ENCODE measurements at regions not wholly inside any gene's neighbourhood (a gene's known extent, or its start where the extent isn't known, plus 50 kb on each side); places are given as distances from the start of the nearest gene placed in this dataset.

DNA sequence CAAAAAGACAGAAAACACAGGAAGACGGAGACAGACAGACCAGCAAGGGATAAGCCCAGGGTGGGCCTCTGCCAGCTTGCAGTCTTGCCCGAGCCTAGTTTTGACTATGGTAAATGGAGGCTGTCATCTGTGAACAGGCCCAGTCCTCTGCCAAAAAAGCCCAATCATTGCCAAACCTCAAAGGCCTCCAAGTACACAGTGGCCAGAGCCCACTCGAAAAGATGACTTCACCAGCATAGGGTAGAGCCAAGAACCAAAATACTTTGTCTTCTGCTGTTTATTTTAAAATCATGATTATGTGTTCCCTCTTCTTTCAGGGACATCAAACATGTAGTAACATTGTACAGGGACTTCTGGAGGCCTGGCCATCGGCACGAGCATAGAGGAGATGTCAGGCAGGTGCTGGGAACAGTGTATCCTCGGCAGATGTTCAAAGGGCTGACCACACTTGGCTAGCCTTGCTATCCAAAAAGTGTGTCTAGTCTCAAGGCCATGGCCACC lies 66.0 kb downstream of the TTC32 start:
- no peak for DNase-seq (ENCODE audit: low read depth, low spot score)
- POLR2A ChIA-PET, result no interaction called here

DNA sequence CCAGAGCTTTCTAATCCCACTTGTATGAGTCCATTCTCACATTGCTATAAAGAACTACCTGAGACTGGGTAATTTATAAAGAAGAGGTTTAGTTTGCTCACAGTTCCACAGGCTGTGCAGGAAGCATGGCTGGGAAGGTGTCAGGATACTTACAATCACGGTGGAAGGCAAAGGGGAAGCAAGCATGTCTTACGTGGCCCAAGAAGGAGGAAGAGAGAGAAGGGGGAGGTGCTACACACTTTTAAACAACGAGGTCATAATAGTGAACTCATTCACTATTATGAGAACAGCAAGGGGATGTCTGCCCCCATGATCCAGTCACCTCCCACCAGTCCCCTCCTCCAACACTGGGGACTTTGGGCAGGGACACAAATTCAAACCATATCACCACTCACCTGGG lies 67.8 kb downstream of the TTC32 start:
- TF ChIP-seq, protein P1, sequence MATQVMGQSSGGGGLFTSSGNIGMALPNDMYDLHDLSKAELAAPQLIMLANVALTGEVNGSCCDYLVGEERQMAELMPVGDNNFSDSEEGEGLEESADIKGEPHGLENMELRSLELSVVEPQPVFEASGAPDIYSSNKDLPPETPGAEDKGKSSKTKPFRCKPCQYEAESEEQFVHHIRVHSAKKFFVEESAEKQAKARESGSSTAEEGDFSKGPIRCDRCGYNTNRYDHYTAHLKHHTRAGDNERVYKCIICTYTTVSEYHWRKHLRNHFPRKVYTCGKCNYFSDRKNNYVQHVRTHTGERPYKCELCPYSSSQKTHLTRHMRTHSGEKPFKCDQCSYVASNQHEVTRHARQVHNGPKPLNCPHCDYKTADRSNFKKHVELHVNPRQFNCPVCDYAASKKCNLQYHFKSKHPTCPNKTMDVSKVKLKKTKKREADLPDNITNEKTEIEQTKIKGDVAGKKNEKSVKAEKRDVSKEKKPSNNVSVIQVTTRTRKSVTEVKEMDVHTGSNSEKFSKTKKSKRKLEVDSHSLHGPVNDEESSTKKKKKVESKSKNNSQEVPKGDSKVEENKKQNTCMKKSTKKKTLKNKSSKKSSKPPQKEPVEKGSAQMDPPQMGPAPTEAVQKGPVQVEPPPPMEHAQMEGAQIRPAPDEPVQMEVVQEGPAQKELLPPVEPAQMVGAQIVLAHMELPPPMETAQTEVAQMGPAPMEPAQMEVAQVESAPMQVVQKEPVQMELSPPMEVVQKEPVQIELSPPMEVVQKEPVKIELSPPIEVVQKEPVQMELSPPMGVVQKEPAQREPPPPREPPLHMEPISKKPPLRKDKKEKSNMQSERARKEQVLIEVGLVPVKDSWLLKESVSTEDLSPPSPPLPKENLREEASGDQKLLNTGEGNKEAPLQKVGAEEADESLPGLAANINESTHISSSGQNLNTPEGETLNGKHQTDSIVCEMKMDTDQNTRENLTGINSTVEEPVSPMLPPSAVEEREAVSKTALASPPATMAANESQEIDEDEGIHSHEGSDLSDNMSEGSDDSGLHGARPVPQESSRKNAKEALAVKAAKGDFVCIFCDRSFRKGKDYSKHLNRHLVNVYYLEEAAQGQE (IDR thresholded peaks at IDR 0.05; ENCODE audit: insufficient read depth in 1 of 2, low read depth in 2 of 2, low read length in 1 of 2), result no peak
- TF ChIP-seq POLR2AphosphoS5 (IDR thresholded peaks at IDR 0.05; ENCODE audit: low read depth, low read length), result no peak
- no peak for TF ChIP-seq TCF7L2 (IDR thresholded peaks at IDR 0.05; ENCODE audit: low read depth, low read length)
- no peak for TF ChIP-seq SIN3A (IDR thresholded peaks at IDR 0.05; ENCODE audit: borderline replicate concordance, insufficient read depth, low read depth, low read length)
- TF ChIP-seq, protein P2, sequence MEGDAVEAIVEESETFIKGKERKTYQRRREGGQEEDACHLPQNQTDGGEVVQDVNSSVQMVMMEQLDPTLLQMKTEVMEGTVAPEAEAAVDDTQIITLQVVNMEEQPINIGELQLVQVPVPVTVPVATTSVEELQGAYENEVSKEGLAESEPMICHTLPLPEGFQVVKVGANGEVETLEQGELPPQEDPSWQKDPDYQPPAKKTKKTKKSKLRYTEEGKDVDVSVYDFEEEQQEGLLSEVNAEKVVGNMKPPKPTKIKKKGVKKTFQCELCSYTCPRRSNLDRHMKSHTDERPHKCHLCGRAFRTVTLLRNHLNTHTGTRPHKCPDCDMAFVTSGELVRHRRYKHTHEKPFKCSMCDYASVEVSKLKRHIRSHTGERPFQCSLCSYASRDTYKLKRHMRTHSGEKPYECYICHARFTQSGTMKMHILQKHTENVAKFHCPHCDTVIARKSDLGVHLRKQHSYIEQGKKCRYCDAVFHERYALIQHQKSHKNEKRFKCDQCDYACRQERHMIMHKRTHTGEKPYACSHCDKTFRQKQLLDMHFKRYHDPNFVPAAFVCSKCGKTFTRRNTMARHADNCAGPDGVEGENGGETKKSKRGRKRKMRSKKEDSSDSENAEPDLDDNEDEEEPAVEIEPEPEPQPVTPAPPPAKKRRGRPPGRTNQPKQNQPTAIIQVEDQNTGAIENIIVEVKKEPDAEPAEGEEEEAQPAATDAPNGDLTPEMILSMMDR (IDR thresholded peaks at IDR 0.05), result no peak
- no peaks in the 10 kb centered on the region for H3K4me1 ChIP-seq (ENCODE audit: control insufficient read depth, insufficient read depth, low read length)
- H3K36me3 ChIP-seq (ENCODE audit: control insufficient read depth, insufficient read depth, low read length), result no peaks in the 10 kb centered on the region
- POLR2A ChIA-PET, result no interaction called here
- BruUV-seq (replicated peaks), result no TSS peak
- no peak overlapping the region for H3K27ac ChIP-seq (ENCODE audit: low read length)
- CTCF ChIA-PET, result no interaction called here
- ATAC-seq (no peak), DNase-seq (ENCODE audit: low read depth, low spot score) (no peak)
- H3K27me3 ChIP-seq (ENCODE audit: control insufficient read depth, insufficient read depth, low read length), result peaks cover 2% of the 10 kb centered on the region; the same call in 1 of the 2 replicates
- H3K4me3 ChIP-seq (ENCODE audit: low read depth in 2 of 2, low read length in 2 of 2), result no peak overlapping the region
- intact Hi-C loops (cut with micrococcal nuclease; ENCODE audit: unreplicated experiment), result no loop called here
- H3K9me3 ChIP-seq (ENCODE audit: control insufficient read depth, insufficient read depth, low read depth, low read length), result no peaks in the 10 kb centered on the region
- in situ Hi-C loops (cut with HindIII; ENCODE audit: low pct_unique_long_range_greater_than_20kb, low sequenced_read_pairs), result no loop called here

More for the DNA sequence above, 66.0 kb downstream of the TTC32 start:
- Histone ChIP-seq H3K4me1 (ENCODE audit: control insufficient read depth, insufficient read depth, low read length) (no peaks in the 10 kb centered on the region), H3K9me3 (ENCODE audit: control insufficient read depth, insufficient read depth, low read depth, low read length) (no peaks in the 10 kb centered on the region), H3K27ac (ENCODE audit: low read length) (no peak overlapping the region), H3K4me3 (ENCODE audit: low read depth in 2 of 2, low read length in 2 of 2) (no peak overlapping the region), H3K27me3 (ENCODE audit: control insufficient read depth, insufficient read depth, low read length) (peaks cover 2% of the 10 kb centered on the region; the same call in 1 of the 2 replicates), H3K36me3 (ENCODE audit: control insufficient read depth, insufficient read depth, low read length) (no peaks in the 10 kb centered on the region)
- in situ Hi-C loops (cut with HindIII; ENCODE audit: low pct_unique_long_range_greater_than_20kb, low sequenced_read_pairs) (no loop called here), intact Hi-C loops (cut with micrococcal nuclease; ENCODE audit: unreplicated experiment) (no loop called here)
- BruUV-seq (replicated peaks), result no TSS peak
- ATAC-seq, result no peak
- CTCF ChIA-PET, result no interaction called here
- TF ChIP-seq POLR2AphosphoS5 (IDR thresholded peaks at IDR 0.05; ENCODE audit: low read depth, low read length) (no peak), SIN3A (IDR thresholded peaks at IDR 0.05; ENCODE audit: borderline replicate concordance, insufficient read depth, low read depth, low read length) (no peak), TCF7L2 (IDR thresholded peaks at IDR 0.05; ENCODE audit: low read depth, low read length) (no peak)
- TF ChIP-seq, protein P1 (IDR thresholded peaks at IDR 0.05; ENCODE audit: insufficient read depth in 1 of 2, low read depth in 2 of 2, low read length in 1 of 2), result no peak
- TF ChIP-seq, protein P2 (IDR thresholded peaks at IDR 0.05), result no peak
